Skeletal muscle cell (primary cell): ENCODE measurements at regions not wholly inside any gene's neighbourhood (a gene's known extent, or its start where the extent isn't known, plus 50 kb on each side); places are given as distances from the start of the nearest gene placed in this dataset.
"Not testable (repeated sequence)": the region's sequence is repeated elsewhere in the genome, so short reads cannot be mapped to it uniquely, and the experiment has no call there.

Experiments
- DNase-seq: peaks from one replicate; pipeline ENCODE4 v3.0.0-alpha.2; 2010; ENCODE audit warnings: low read depth
- H3K4me3 ChIP-seq: 2 replicates; pipeline ENCODE4 v1.5.1; 2011; ENCODE audit warnings: low read depth, mild to moderate bottlenecking, control low read depth, low read length, moderate library complexity

DNA sequence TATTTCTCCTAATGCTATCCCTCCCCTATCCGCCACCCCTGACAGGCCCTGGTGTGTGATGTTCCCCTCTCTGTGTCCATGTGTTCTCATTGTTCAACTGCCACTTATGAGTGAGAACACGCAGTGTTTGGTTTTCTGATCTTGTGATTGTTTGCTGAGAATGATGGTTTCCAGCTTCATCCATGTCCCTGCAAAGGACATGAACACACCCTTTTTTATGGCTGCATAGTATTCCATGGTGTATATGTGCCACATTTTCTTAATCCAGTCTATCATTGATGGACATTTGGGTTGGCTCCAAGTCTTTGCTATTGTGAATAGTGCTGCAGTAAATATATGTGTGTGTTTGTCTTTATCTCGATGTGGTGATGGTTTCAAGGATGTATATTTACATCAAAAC lies 353.4 kb downstream of the PTPRU start:
- DNase-seq, H3K4me3 ChIP-seq: not testable (repeated sequence)

DNA sequence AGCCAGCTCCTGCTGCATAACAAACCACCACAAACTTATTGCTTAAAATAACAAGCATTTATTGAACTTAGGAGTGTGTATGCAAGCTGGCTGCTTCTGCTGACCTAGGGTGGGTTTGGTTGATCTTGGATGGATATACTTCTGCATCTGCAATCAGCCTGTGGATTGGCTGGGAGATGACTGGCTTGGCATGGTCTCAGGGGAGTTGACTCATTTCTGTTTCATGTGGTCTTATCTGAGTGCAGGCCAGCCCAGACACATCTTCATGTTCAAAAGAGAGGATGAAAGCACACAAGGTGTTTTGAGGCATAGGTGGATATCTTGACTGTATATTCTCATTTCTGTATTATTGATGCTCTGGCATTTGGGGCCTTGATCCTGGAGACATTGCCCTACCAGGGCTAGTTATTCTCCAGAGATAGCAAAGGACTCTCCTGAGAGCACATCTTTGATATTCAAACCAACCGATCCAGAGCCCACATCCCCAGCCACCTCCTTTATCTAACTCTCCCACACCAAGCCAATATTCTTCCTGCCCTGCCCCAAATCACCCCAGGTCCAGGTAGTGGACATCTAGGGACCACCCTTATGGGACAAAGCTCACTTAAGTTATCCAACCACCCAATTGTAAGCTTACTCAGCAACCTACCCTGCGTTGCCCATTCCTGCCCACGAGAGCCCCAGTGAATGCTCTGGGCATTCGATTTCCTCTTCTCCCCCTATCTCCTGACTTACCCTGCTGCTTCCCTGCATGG lies 350.8 kb downstream of the PTPRU start:
- H3K4me3 ChIP-seq: no peak overlapping the region
- DNase-seq: no peak

DNA sequence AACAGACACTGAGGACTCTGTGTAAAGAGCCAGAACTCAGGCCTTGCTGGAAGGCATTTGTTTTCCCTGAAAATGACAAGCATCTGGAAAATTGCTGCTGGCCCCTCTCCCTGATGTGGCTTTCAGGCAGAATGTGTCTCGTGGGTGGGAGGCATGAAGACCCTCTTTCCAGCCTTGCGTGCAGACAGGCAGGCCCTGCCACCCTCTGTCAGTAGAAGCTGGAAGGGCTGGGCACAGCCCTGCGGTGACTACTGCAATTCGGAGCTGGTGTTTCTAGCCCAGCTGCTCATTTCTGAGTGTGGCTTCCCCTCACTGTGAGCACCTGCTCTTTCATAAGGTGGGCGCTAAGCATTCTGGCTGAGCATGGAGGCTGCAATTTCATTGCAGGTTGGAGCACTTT lies 349.9 kb downstream of the PTPRU start:
- H3K4me3 ChIP-seq: no peak overlapping the region
- DNase-seq: no peak

DNA sequence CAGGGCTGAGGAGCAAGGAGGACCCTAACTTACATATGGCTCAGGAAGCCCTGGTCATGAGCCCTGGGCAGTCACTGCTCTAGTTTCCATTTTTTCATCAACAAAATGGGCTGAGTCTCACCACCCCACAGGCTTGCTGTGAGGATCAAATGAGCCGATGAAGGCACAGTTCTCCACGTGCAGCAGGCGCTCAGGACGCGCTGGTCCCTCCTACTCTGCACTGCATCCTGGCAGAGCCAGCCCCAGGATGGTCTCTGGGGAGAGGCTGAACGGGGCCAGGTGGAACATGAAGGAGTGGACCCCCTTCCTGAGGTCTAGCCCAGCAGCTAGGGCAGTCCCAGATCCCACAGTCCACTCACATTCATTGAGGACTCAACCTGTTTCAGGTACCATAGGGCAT lies 349.3 kb downstream of the PTPRU start:
- no peak for DNase-seq
- no peak overlapping the region for H3K4me3 ChIP-seq

DNA sequence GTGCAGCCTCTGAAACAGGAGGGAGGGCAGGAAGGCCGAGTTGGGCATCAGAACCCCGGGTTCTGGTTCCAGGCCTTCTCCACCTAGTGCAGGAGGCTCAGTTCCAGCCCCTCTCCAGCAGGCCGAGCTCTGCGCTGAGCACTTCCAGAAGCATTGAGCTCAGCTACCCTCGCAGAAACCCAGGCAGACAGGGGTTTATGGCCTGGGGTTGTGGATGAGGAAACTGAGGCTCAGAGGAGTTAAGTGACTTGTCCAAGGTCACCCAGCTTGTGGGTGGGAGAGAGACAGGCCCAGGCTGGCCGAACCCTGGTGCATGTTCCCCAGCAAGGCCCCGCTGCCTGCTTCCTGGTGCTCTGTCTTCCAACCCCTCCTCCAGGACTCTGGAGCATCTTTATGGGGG lies 348.9 kb downstream of the PTPRU start:
- no peak for DNase-seq
- H3K4me3 ChIP-seq: no peak overlapping the region

DNA sequence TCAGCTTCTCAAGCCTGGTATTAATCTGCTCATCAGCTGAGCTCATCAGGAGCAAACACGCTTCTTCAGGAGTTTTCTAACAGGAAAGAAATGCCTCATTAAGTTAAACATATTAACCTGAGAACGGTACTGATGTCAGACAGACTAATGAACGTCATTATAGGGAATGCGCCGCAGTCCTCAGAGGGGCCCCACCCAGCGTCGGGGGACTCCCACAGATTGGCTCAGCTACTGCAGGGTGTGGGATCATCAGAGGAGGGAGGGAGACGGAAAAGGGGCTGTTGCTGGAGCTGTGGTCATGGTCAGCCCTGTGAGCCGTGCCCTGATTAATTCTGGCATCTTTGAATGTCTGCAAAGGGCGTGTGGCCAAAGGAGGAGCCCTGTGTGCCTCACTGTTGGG lies 348.5 kb downstream of the PTPRU start:
- DNase-seq: no peak

DNA sequence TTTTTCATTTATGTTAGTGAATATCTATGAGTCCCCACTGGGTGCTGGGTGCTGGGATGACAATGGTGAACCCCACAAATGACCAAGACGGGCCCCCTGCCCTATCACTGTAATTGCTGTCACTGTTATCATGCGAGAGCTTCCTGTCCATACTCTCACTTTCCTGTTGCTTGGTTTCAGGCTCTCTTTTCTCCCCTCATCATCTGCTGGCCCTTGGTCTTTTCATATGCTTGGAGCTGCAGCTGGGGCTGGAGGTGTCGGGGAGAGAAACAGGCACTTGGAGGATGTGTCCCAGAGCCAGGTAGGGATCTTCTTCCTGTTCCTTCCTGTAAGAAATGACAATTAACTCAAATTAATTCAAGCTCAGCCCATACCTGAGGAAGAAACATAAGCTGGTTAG lies 348.0 kb downstream of the PTPRU start:
- DNase-seq: no peak
- H3K4me3 ChIP-seq: no peak overlapping the region

More for the DNA sequence above, 348.5 kb downstream of the PTPRU start:
- H3K4me3 ChIP-seq: no peak overlapping the region

DNA sequence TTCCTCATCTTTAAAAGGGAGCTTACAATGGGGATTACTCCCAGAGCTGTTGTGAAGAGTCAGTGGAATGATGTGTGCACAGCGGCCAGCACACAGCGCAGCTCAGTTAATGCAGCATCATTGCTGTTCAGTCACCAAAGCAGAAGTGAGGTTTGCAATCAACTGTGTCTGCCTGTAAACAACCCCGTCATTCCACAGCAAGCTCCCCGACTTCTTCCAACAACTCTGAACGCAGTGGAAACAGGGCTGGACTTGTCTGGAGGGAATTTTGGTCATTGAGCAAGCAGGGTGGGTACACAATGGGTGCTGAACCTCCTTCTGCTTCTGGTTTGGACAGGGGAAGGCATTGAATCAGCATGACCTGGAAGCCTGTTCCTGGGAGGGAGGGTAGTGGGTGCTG lies 347.4 kb downstream of the PTPRU start:
- DNase-seq: no peak

DNA sequence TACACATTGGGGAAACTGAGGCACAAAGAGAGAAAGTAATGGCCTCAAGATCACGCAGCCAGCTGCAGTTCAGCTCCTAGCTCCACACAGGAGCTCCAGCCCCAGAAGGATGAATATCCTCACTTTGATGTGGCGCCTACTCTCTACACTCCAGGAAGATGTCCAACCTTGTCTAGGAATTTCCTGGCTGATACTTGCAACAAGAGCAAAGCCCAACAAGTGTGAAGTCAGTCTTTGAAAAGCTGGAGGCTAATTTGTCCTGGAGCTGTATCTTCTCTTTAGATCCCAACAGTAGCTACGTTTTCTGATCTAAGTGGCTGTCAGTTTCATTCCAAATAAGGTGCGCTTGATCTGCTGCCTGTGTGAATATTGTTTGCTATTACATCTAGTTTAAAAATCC lies 344.9 kb downstream of the PTPRU start:
- no peak overlapping the region for H3K4me3 ChIP-seq
- no peak for DNase-seq

More for the DNA sequence above, 347.4 kb downstream of the PTPRU start:
- H3K4me3 ChIP-seq: no peak overlapping the region

DNA sequence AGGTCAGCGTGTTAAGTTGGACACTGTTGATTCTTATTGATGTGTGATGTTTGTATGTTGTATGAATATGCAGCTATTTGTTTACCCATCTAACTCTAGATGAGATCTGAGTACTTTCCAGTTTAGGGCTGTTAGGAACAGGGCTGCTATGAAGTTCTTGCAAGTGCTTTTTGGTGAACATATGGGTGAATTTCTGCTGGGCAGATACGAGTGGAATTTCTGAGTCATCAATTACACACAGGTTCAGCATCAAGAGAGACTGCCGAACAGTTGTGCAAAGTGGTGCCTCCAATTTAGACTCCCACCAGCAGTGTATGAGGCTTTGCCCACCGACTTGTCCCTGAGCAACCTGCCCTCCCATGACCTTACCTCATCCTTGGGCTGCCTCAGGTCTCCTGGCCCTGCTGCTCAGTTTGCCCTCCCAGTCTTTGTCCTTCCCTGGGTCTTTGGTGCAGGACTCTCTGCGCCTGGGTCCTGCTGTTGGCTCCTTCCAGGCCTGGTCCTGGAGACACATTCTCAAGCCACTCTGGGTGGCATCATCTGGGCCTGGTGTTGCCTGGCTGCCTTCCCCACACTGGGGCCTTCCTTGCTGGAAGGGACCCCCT lies 343.6 kb downstream of the PTPRU start:
- H3K4me3 ChIP-seq: no peak overlapping the region
- DNase-seq: peak; percentile 39

DNA sequence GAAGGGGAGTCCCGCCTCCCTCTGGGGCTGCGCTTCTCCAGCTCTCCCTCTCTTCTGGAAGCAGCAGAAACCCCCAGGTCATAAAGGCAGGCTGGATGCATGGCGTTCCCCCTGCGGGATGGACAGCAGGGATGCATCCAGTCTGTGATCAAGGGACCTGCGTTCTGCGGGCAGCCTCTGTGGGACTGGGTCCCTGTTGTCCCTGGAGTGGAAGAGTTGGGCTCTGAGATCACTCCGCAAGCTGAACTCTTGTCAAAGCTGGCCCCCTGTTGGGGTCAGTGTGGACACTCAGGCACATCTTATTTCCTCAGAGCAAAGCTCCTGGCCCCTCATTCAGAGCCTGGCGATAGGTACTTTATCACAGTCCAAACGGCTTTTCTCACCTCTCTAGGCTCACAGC lies 341.2 kb downstream of the PTPRU start:
- H3K4me3 ChIP-seq: no peak overlapping the region
- no peak for DNase-seq

DNA sequence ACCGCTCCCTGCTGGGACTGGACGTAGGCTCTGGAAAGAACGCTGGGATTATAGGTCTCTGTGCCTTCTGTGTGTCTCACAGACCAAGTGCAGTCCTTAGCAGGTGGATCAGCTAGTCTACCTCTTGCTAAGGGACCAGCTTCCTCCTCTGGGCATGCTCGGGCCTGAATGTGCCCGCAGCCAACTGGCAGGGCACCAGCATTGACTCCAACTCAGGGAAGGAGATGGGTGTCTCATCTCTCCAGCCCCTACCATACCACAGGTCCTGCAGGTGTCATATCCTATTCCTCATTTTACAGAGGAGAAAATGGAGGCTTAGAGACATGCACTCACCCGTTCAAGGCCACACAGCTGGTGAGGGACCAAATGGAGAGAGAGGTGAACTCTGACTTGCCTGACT lies 340.2 kb downstream of the PTPRU start:
- no peak overlapping the region for H3K4me3 ChIP-seq
- no peak for DNase-seq

DNA sequence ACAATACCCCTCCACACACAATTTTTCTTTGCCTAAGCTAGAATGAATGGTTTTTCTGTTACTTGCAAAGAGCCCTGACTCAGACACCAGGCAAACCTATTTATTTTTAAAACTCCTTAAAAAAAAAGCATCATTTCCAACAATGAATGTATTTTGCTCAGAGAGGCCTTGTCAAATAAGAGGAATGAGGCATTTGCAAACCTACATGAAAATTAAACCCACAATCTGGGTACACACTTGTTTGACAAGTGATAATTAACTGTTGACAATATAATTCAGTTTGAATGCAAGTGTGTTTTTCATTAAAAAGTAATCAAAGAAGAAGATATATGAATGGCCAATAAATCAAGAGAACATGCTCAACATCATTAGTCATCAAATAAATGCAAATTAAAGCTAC lies 339.5 kb downstream of the PTPRU start:
- no peak for DNase-seq
- H3K4me3 ChIP-seq: no peak overlapping the region

DNA sequence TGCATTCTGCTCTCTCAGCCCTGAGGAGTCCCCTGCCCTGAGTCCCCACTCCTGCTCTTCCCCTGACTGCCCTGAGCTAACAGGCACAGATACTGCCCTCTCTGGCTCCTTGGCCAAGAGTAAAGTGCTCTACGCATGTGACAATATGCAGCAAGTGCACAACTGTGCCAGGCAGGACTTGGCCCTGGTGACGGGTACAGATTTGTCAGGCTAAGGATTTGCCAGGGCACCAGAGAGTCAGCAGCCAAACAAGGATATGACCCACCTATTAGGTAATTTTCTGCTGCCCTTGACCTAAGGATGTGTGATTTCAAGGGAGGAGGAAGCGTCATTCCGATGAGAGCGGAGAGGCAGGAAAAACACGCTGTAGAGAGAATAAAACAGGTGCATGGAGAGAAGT lies 339.0 kb downstream of the PTPRU start:
- no peak for DNase-seq
- H3K4me3 ChIP-seq: no peak overlapping the region

DNA sequence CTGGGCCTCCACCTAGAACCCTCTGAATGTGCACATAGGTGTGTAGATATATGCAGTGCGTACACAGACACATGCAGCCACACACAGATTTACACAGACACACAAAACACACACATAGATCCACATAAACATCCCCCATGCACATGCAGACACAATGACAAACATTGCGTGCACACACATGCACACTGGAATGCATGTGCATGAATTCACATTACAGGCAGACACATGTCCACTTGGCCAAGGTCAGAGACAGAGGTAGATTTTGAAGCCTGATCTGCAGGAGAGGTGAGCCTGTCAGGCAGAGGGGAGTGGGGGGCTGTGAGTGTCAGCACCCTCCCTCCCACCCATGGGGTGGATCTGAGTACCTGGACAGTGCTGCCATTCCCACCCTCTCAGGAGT lies 338.5 kb downstream of the PTPRU start:
- no peak for DNase-seq
- H3K4me3 ChIP-seq: no peak overlapping the region

DNA sequence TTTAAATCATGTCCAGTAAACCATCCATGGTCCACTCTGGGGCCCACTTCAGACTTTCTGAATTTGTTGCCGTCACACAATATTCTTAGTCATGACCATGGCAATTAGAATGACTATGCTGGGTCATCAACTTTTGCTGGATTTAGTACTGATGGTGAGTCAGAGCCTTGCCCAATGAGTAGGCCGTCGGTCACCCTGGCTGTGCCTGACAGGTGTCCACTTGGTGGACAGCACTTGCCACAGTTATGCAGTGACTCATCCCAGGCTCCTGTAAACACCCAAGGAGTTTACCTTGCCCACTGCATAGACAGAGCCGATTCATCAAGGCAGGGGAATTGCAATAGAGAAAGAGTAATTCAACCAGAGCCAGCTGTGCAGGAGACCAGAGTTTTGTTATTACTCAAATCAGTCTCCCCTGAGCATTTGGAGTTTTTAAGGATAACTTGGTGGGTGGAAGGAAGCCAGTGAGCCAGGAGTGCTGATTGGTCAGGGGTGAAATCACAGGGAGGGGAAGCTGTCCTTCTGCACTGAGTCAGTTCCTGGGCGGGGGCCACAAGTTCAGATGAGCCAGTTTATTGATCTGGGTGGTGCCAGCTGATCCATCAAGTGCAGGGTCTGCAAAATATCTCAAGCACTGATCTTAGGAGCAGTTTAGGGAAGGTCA lies 333.8 kb downstream of the PTPRU start:
- H3K4me3 ChIP-seq: no peak overlapping the region
- peak; percentile 91 for DNase-seq

DNA sequence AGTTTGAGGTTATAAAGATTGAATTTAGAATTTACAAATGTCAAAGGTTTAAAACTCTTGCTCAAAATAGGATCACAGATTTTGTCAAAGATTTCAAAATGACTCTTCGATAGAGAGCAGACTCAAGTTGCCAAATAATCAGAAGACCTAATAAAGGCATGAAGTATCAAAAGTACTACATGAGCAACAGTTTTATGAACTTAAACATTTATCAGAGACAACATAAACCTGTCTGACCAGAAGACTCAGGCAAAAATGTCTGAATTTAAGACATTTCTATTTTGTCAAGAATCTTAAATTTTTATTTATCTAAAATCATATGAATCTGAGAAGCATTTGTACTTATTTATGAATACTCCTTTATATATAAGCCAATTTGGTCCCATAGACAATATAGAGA lies 330.9 kb downstream of the PTPRU start:
- DNase-seq: no peak
- H3K4me3 ChIP-seq: no peak overlapping the region

DNA sequence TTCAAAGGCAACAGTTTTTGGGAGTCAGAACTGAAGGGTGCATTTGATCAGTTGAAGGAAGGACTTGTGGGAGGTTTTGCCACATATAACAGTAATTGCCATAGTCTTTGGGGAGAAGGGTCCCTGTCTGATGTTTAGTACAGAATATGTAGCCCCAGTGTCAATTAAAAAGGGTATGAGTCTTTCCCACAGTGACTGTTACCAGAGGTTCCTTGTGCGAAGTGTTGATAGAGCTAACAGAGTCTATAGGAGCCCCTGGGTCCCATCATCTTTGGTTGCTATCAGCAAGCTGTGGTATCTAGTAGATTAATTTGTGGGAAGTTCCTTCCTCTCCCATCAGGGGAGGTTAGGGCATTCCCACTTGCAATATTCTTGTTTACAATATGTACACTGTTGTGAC lies 329.2 kb downstream of the PTPRU start:
- H3K4me3 ChIP-seq: no peak overlapping the region
- no peak for DNase-seq

DNA sequence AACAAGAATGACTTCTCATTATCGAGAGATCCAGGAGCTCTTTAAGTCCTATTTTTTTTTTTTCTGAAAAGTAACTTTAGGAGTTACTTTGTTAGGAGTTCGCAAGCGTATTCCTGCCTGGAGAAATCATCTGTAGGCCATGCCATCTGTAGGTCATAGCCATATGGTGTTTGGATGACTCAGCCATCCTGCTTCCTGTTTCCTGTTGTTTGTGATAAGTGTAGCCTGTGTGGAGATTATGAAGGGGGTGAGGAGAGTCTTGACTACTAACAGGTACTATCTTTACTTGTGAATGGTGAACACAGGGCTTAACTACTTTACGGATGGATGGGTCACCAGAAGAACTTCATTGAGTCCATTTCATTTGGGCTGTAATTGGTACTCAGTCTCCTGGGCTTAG lies 327.2 kb downstream of the PTPRU start:
- H3K4me3 ChIP-seq: no peak overlapping the region
- no peak for DNase-seq

DNA sequence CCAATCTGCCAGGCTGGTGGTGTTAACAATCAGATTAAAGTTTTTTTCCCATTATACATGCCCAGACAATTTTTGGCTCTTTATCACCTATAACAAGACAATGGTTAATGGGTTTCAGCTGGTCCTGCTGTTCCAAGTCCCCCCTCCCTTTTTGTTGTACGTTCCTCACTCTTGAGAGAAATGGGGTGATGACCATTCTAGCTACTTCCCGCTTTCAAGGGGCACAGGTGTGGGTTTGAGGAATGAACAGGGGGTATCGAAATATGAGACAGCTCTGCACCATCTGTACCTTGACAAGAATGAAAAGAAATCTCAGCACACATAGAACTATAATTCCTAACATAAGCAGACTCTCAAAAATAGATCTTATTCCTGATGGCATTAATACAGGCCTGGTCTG lies 326.8 kb downstream of the PTPRU start:
- no peak for DNase-seq

DNA sequence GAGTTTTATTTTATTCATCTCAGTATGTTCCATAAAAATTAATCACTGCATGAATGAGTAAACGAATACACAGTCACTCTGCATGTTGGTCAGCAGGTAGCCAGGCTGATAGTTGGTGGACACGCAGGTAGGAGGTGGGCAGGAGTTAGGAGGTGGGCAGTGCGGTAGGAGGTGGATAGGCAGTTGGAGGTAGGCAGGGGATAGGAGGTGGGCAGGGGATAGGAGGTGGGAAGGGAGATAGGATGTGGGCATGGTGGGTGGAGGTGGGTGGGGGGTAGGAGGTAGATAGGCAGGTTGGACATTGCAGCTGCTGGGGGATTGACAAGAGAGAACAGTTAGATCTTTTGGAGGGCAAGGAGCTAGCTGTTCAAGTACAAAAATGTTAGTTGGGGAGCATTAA lies 322.7 kb downstream of the PTPRU start:
- H3K4me3 ChIP-seq: no peak overlapping the region
- DNase-seq: no peak

More for the DNA sequence above, 326.8 kb downstream of the PTPRU start:
- H3K4me3 ChIP-seq: no peak overlapping the region
